ENCODE measurements at regions not wholly inside any gene's neighbourhood (a gene's known extent, or its start where the extent isn't known, plus 50 kb on each side); places are given as distances from the start of the nearest gene placed in this dataset.
A peak's percentile ranks its signal among the peaks of the same experiment; 100 is the strongest.
"Not testable (repeated sequence)": the region's sequence is repeated elsewhere in the genome, so short reads cannot be mapped to it uniquely, and the experiment has no call there.

DNA sequence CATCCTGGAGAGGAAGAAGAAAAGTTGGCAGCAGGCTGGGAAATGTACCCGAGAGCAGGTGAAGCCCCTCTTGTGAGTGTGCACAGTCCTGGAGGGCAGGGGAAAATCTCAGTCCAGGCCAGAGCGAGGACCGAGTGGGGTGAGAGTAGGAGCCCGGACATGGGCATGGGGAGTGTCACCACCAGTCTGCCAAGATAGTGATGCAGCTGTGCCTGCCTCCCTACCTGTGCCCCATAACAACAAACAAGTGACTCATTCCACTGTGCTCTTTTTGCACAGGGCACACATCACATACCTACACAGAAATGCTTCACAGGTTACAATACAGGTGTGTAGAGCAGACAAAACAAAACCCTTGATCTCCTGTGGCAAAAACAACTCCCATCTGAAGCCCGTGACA is 205.9 kb upstream of the PELI2 start:
- H3K4me1 ChIP-seq, result peaks cover 0 to 19% (median 14%) of the 10 kb centered on the region in 4 donors
- no peak overlapping the region for H3K4me3 ChIP-seq
- no peaks in the 10 kb centered on the region for H3K36me3 ChIP-seq
- H3K27me3 ChIP-seq, result no peaks in the 10 kb centered on the region
- TF ChIP-seq POLR2A (IDR thresholded peaks at IDR 0.05; ENCODE audit: low read depth) (no peak), POLR2AphosphoS5 (IDR thresholded peaks at IDR 0.05) (no peak), EP300 (IDR thresholded peaks at IDR 0.05) (no peak)
- TF ChIP-seq, protein P1, sequence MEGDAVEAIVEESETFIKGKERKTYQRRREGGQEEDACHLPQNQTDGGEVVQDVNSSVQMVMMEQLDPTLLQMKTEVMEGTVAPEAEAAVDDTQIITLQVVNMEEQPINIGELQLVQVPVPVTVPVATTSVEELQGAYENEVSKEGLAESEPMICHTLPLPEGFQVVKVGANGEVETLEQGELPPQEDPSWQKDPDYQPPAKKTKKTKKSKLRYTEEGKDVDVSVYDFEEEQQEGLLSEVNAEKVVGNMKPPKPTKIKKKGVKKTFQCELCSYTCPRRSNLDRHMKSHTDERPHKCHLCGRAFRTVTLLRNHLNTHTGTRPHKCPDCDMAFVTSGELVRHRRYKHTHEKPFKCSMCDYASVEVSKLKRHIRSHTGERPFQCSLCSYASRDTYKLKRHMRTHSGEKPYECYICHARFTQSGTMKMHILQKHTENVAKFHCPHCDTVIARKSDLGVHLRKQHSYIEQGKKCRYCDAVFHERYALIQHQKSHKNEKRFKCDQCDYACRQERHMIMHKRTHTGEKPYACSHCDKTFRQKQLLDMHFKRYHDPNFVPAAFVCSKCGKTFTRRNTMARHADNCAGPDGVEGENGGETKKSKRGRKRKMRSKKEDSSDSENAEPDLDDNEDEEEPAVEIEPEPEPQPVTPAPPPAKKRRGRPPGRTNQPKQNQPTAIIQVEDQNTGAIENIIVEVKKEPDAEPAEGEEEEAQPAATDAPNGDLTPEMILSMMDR (IDR thresholded peaks at IDR 0.05), result no peak
- no peaks in the 10 kb centered on the region for H3K9me3 ChIP-seq
- DNase-seq (ENCODE audit: extremely low spot score), result no peak
- intact Hi-C loops (cut with DNase I), result no loop called here
- no peak overlapping the region for H3K27ac ChIP-seq (replicated peaks in 1 of 4)
- WGBS, result 89% methylated on average over 5 of the region's 5 CpGs

DNA sequence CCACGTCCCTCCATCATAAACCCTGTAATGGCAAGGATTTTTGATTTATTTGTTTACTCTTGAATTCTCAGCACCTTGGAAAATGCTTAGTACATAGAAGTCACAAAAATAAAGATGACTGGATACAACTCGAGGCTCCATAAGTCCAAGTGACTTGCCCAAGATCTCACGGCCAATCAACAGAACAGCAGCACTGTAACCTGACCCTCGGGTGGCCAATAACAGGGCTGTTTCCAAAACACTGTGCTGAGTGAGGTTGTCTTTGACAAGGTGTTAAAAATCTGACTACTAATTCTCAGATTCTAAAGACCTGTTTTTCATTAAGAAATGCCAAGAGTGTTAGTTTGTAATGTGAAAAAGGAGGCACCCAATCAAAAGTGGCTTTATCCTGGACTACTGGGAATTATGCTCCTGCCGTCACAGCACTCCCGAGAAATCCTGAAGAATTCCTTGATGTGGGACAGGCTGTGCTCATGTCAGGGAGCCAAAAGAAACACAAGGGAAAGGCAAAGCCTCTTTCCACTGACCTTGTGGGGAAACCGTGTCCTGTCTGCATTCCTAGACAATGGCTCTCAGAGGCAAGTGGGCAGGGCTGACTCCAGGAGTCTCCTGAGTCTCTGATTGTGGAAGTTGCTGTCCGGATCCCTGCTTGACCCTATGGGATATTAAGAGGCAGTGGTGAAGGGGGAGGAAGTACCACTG is 204.7 kb upstream of the PELI2 start:
- Histone ChIP-seq H3K36me3 (no peaks in the 10 kb centered on the region), H3K27ac (replicated peaks in 1 of 4) (no peak overlapping the region), H3K27me3 (no peaks in the 10 kb centered on the region), H3K9me3 (no peaks in the 10 kb centered on the region), H3K4me3 (no peak overlapping the region), H3K4me1 (peaks cover 0 to 19% (median 14%) of the 10 kb centered on the region in 4 donors)
- TF ChIP-seq, protein P1 (IDR thresholded peaks at IDR 0.05), result no peak
- TF ChIP-seq POLR2AphosphoS5 (IDR thresholded peaks at IDR 0.05) (peak in 1 of 2 donors; percentile 44), EP300 (IDR thresholded peaks at IDR 0.05) (no peak)
- WGBS, result 51% methylated on average over 8 of the region's 8 CpGs
- intact Hi-C loops (cut with DNase I), result no loop called here
- DNase-seq (ENCODE audit: extremely low spot score), result no peak

DNA sequence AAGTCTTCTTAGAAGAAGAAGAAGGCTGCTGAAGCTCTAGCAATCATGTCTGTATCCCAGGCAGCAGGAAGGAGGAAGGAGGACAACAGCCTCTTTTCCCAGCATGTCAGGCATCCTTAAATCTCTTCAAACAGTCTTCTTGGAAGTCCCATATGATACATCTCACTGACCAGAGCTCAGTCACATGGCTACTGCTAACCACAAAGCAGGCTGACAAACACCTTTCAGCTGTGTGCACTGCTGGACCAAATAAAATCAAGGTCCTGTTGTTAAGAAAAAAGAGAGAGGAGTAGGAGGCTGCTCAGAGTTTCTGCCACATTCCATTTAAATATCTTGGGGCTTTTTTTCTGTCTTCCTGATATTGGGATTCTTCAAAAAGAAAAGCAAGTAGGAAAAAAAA is 203.4 kb upstream of the PELI2 start:
- H3K36me3 ChIP-seq, result no peaks in the 10 kb centered on the region
- no peak overlapping the region for H3K4me3 ChIP-seq
- intact Hi-C loops (cut with DNase I), result no loop called here
- H3K27me3 ChIP-seq, result no peaks in the 10 kb centered on the region
- peaks cover 0 to 19% (median 14%) of the 10 kb centered on the region in 4 donors for H3K4me1 ChIP-seq
- H3K27ac ChIP-seq (replicated peaks in 1 of 4), result no peak overlapping the region
- TF ChIP-seq EP300 (IDR thresholded peaks at IDR 0.05) (no peak), POLR2A (IDR thresholded peaks at IDR 0.05; ENCODE audit: low read depth) (no peak), POLR2AphosphoS5 (IDR thresholded peaks at IDR 0.05) (no peak)
- TF ChIP-seq, protein P1 (IDR thresholded peaks at IDR 0.05), result no peak
- H3K9me3 ChIP-seq, result no peaks in the 10 kb centered on the region
- DNase-seq (ENCODE audit: extremely low spot score), result no peak

- TF ChIP-seq EP300 (IDR thresholded peaks at IDR 0.05) (no peak), POLR2AphosphoS5 (IDR thresholded peaks at IDR 0.05) (no peak), POLR2A (IDR thresholded peaks at IDR 0.05; ENCODE audit: low read depth) (no peak)
- TF ChIP-seq, protein P1 (IDR thresholded peaks at IDR 0.05), result no peak
- Histone ChIP-seq H3K4me3 (no peak overlapping the region), H3K9me3 (no peaks in the 10 kb centered on the region), H3K36me3 (no peaks in the 10 kb centered on the region), H3K27ac (replicated peaks in 1 of 4) (no peak overlapping the region), H3K27me3 (no peaks in the 10 kb centered on the region), H3K4me1 (peaks cover 0 to 19% (median 14%) of the 10 kb centered on the region in 4 donors)
- WGBS, result 91% methylated on average over 1 of the region's 1 CpG
- intact Hi-C loops (cut with DNase I), result no loop called here
- DNase-seq (ENCODE audit: extremely low spot score), result no peak
Measured at GRCh38 chr14:55915456-55915855, 202.8 kb upstream of the PELI2 start.

DNA sequence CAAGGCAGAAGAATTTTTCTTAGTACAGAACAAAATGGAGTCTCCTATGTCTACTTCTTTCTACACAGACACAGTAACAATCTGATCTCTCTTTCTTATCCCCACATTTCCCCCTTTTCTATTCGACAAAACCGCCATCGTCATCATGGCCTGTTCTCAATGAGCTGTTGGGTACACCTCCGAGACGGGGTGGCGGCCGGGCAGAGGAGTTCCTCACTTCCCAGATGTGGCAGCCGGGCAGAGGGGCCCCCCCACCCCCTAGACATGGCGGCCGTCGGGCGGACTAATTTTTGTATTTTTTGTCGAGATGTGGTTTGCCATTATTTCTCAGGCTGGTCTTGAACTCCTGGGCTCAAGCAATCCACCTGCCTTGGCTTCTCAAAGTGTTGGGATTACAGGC is 198.4 kb upstream of the PELI2 start:
- H3K27ac ChIP-seq (replicated peaks in 1 of 4); H3K36me3 ChIP-seq; intact Hi-C loops (cut with DNase I); H3K4me1 ChIP-seq; H3K4me3 ChIP-seq; DNase-seq (ENCODE audit: extremely low spot score); H3K27me3 ChIP-seq; H3K9me3 ChIP-seq: not testable (repeated sequence)
- WGBS, result 92% methylated on average over 13 of the region's 13 CpGs
